ENCODE measurements at regions not wholly inside any gene's neighbourhood (a gene's known extent, or its start where the extent isn't known, plus 50 kb on each side); places are given as distances from the start of the nearest gene placed in this dataset.

- Histone ChIP-seq H3K9me3 (ENCODE audit: control insufficient read depth, low read depth, low read length) (no peaks in the 10 kb centered on the region), H3K79me2 (ENCODE audit: control insufficient read depth, insufficient read depth, low read length) (no peaks in the 10 kb centered on the region), H4K20me1 (ENCODE audit: control insufficient read depth, extremely low read depth, insufficient read depth, low read length) (no peaks in the 10 kb centered on the region), H3K4me1 (ENCODE audit: control insufficient read depth, extremely low read depth, insufficient read depth, low read length) (no peaks in the 10 kb centered on the region), H2AFZ (ENCODE audit: control insufficient read depth, low read length) (no peak overlapping the region), H3K27me3 (ENCODE audit: control insufficient read depth, extremely low read depth, insufficient read depth, low read length) (peaks cover 9% of the 10 kb centered on the region), H3K9me1 (ENCODE audit: control insufficient read depth, extremely low read depth, insufficient read depth, low read length) (no peaks in the 10 kb centered on the region), H3K4me3 (ENCODE audit: control insufficient read depth in 2 of 3, extremely low read depth in 1 of 3, insufficient read depth in 2 of 3, low read depth in 1 of 3, low read length in 3 of 3) (no peak overlapping the region), H3K4me2 (ENCODE audit: control insufficient read depth, extremely low read depth, insufficient read depth, low read depth, low read length) (no peak overlapping the region), H3K27ac (ENCODE audit: control insufficient read depth, insufficient read depth, low read length) (no peak overlapping the region), H3K9ac (ENCODE audit: control insufficient read depth, extremely low read depth, insufficient read depth, low read length) (no peak overlapping the region), H3K36me3 (ENCODE audit: control insufficient read depth in 2 of 2, extremely low read depth in 1 of 2, insufficient read depth in 2 of 2, low read length in 2 of 2) (no peaks in the 10 kb centered on the region)
- FAIRE-seq = no peak
- dilution Hi-C loops (cut with MboI; ENCODE audit: extremely low pct_ligation_motif_present, low sequenced_read_pairs) = no loop called here
- no peak for DNase-seq (ENCODE audit: low read depth, low spot score)
- TF ChIP-seq EZH2 (IDR thresholded peaks at IDR 0.05; ENCODE audit: low read length) (no peak), CTCF (optimal IDR thresholded peaks at IDR 0.05 in 1 of 3, IDR thresholded peaks at IDR 0.05 in 1 of 3, conservative IDR thresholded peaks at IDR 0.05 in 1 of 3; ENCODE audit: extremely low read depth in 1 of 3, insufficient read depth in 2 of 3, low read length in 3 of 3) (no peak)
Measured at GRCh38 chr11:121696177-121696871, 243.6 kb upstream of the SORL1-AS1 start.

DNA sequence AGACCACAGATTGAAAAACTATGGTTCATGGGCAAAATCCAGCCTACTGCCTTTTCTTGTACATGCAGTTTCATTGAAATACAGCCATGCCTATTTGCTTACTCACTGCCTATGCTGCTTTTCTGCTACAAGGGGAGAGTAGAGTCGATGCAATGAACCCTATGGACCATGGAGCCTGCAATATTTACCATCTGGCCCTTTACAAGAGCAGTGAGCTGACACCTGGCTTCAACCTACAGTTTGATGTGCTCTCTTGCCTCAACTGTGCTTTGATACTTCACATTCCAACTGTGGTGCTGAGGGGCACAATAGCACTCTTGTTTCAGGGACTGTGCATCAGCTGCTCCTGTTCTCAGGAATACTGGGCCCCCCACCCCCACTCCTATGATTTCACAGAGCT, 239.5 kb upstream of the SORL1-AS1 start:
- no peaks in the 10 kb centered on the region for H3K36me3 ChIP-seq (ENCODE audit: control insufficient read depth in 2 of 2, extremely low read depth in 1 of 2, insufficient read depth in 2 of 2, low read length in 2 of 2)
- no peak overlapping the region for H3K27ac ChIP-seq (ENCODE audit: control insufficient read depth, insufficient read depth, low read length)
- no peaks in the 10 kb centered on the region for H3K4me1 ChIP-seq (ENCODE audit: control insufficient read depth, extremely low read depth, insufficient read depth, low read length)
- dilution Hi-C loops (cut with MboI; ENCODE audit: extremely low pct_ligation_motif_present, low sequenced_read_pairs) = no loop called here
- peaks cover 8% of the 10 kb centered on the region for H3K27me3 ChIP-seq (ENCODE audit: control insufficient read depth, extremely low read depth, insufficient read depth, low read length)
- H3K4me3 ChIP-seq (ENCODE audit: control insufficient read depth in 2 of 3, extremely low read depth in 1 of 3, insufficient read depth in 2 of 3, low read depth in 1 of 3, low read length in 3 of 3) = no peak overlapping the region
- no peak overlapping the region for H3K4me2 ChIP-seq (ENCODE audit: control insufficient read depth, extremely low read depth, insufficient read depth, low read depth, low read length)
- FAIRE-seq (no peak), DNase-seq (ENCODE audit: low read depth, low spot score) (no peak)
- no peak for TF ChIP-seq CTCF (optimal IDR thresholded peaks at IDR 0.05 in 1 of 3, IDR thresholded peaks at IDR 0.05 in 1 of 3, conservative IDR thresholded peaks at IDR 0.05 in 1 of 3; ENCODE audit: extremely low read depth in 1 of 3, insufficient read depth in 2 of 3, low read length in 3 of 3)
- no peak for TF ChIP-seq EZH2 (IDR thresholded peaks at IDR 0.05; ENCODE audit: low read length)
- no peaks in the 10 kb centered on the region for H3K9me3 ChIP-seq (ENCODE audit: control insufficient read depth, low read depth, low read length)
- H4K20me1 ChIP-seq (ENCODE audit: control insufficient read depth, extremely low read depth, insufficient read depth, low read length) = no peaks in the 10 kb centered on the region
- H2AFZ ChIP-seq (ENCODE audit: control insufficient read depth, low read length) = no peak overlapping the region
- H3K79me2 ChIP-seq (ENCODE audit: control insufficient read depth, insufficient read depth, low read length) = no peaks in the 10 kb centered on the region
- H3K9me1 ChIP-seq (ENCODE audit: control insufficient read depth, extremely low read depth, insufficient read depth, low read length) = no peaks in the 10 kb centered on the region
- no peak overlapping the region for H3K9ac ChIP-seq (ENCODE audit: control insufficient read depth, extremely low read depth, insufficient read depth, low read length)

Measured in keratinocyte (primary cell).